Progenitor cell of endocrine pancreas (in vitro differentiated cells): ENCODE measurements at regions not wholly inside any gene's neighbourhood (a gene's known extent, or its start where the extent isn't known, plus 50 kb on each side); places are given as distances from the start of the nearest gene placed in this dataset.

Experiments
- DNase-seq: peaks from one replicate; pipeline ENCODE4 v3.0.0; 2021; ENCODE audit warnings: low spot score; ENCODE audit not compliant: unreplicated experiment
- H3K27ac Mint-ChIP-seq: 2 replicates; pipeline ENCODE4 v1.8.0; 2021; ENCODE audit warnings: mild to moderate bottlenecking, moderate library complexity, mixed read lengths
- H3K27me3 Mint-ChIP-seq: 2 replicates; pipeline ENCODE4 v1.8.0; 2021; ENCODE audit warnings: mixed read lengths
- H3K36me3 Mint-ChIP-seq: 2 replicates; pipeline ENCODE4 v1.8.0; 2022; ENCODE audit warnings: mixed read lengths; ENCODE audit not compliant: insufficient read depth
- H3K4me1 Mint-ChIP-seq: 2 replicates; pipeline ENCODE4 v1.8.0; 2021; ENCODE audit warnings: low read depth, mixed read lengths
- H3K4me3 Mint-ChIP-seq: 2 replicates; pipeline ENCODE4 v1.8.0; 2021; ENCODE audit warnings: low read depth, mild to moderate bottlenecking, moderate library complexity, mixed read lengths
- H3K9me3 Mint-ChIP-seq: 2 replicates; pipeline ENCODE4 v1.8.0; 2021; ENCODE audit warnings: low read depth, mixed read lengths
- CTCF ChIP-seq: fragments of 200-600 bp; sonication (generic); IDR thresholded peaks from one replicate; pipeline ENCODE4 v1.5.0; 2021; ENCODE audit warnings: antibody characterized with exemption, mild to moderate bottlenecking; ENCODE audit not compliant: unreplicated experiment

- H3K27ac Mint-ChIP-seq = no peak overlapping the region
- H3K27me3 Mint-ChIP-seq = no peaks in the 10 kb centered on the region
- no peak for DNase-seq
- no peaks in the 10 kb centered on the region for H3K36me3 Mint-ChIP-seq
- peaks cover 26% of the 10 kb centered on the region for H3K9me3 Mint-ChIP-seq
- peaks cover 3% of the 10 kb centered on the region for H3K4me1 Mint-ChIP-seq
- no peak overlapping the region for H3K4me3 Mint-ChIP-seq
- TF ChIP-seq CTCF = no peak
Measured at GRCh38 chr2:82254728-82255127, 1950.2 kb upstream of the LRRTM1 start.

- Mint-ChIP-seq H3K36me3 (no peaks in the 10 kb centered on the region), H3K27me3 (no peaks in the 10 kb centered on the region), H3K27ac (no peak overlapping the region), H3K9me3 (peaks cover 12% of the 10 kb centered on the region), H3K4me3 (no peak overlapping the region), H3K4me1 (no peaks in the 10 kb centered on the region)
- TF ChIP-seq CTCF = no peak
- DNase-seq = no peak
Measured at GRCh38 chr2:82246220-82246775, 1941.7 kb upstream of the LRRTM1 start.

GRCh38 chr2:82239176-82239575 is 1934.6 kb upstream of the LRRTM1 start:
- Mint-ChIP-seq H3K4me1 (peaks cover 12% of the 10 kb centered on the region), H3K4me3 (no peak overlapping the region), H3K27me3 (no peaks in the 10 kb centered on the region), H3K27ac (no peak overlapping the region), H3K36me3 (no peaks in the 10 kb centered on the region), H3K9me3 (peaks cover 19% of the 10 kb centered on the region)
- TF ChIP-seq CTCF = no peak
- no peak for DNase-seq

GRCh38 chr2:82237994-82238662 is 1933.6 kb upstream of the LRRTM1 start:
- TF ChIP-seq CTCF = no peak
- H3K4me1 Mint-ChIP-seq = peaks cover 12% of the 10 kb centered on the region
- peaks cover 19% of the 10 kb centered on the region for H3K9me3 Mint-ChIP-seq
- no peaks in the 10 kb centered on the region for H3K27me3 Mint-ChIP-seq
- DNase-seq = no peak
- no peak overlapping the region for H3K4me3 Mint-ChIP-seq
- H3K36me3 Mint-ChIP-seq = no peaks in the 10 kb centered on the region
- no peak overlapping the region for H3K27ac Mint-ChIP-seq

- no peak for TF ChIP-seq CTCF
- no peak overlapping the region for H3K4me3 Mint-ChIP-seq
- DNase-seq = no peak
- H3K4me1 Mint-ChIP-seq = peaks cover 9% of the 10 kb centered on the region
- H3K9me3 Mint-ChIP-seq = no peaks in the 10 kb centered on the region
- H3K36me3 Mint-ChIP-seq = no peaks in the 10 kb centered on the region
- no peaks in the 10 kb centered on the region for H3K27me3 Mint-ChIP-seq
- H3K27ac Mint-ChIP-seq = no peak overlapping the region
Measured at GRCh38 chr2:82234283-82234874, 1929.8 kb upstream of the LRRTM1 start.
